ENCODE measurements at regions not wholly inside any gene's neighbourhood (a gene's known extent, or its start where the extent isn't known, plus 50 kb on each side); places are given as distances from the start of the nearest gene placed in this dataset.
"Not testable (repeated sequence)": the region's sequence is repeated elsewhere in the genome, so short reads cannot be mapped to it uniquely, and the experiment has no call there.

- DNase-seq, result no peak
- intact Hi-C loops (cut with DNase I), result no loop called here
Observed at GRCh38 chr20:29296256-29297230, 1960.9 kb upstream of the DEFB115 start.

GRCh38 chr20:29297411-29298270, 1959.8 kb upstream of the DEFB115 start:
- DNase-seq, result no peak
- intact Hi-C loops (cut with DNase I), result no loop called here

GRCh38 chr20:29298271-29298590, 1959.2 kb upstream of the DEFB115 start:
- intact Hi-C loops (cut with DNase I), result no loop called here
- no peak for DNase-seq

GRCh38 chr20:29298759-29299613, 1958.5 kb upstream of the DEFB115 start:
- DNase-seq, result no peak
- intact Hi-C loops (cut with DNase I), result no loop called here

- DNase-seq, result no peak
- intact Hi-C loops (cut with DNase I), result no loop called here
Observed at GRCh38 chr20:29299811-29300578, 1957.5 kb upstream of the DEFB115 start.

- intact Hi-C loops (cut with DNase I), result no loop called here
- DNase-seq, result no peak
Observed at GRCh38 chr20:29300579-29301551, 1956.6 kb upstream of the DEFB115 start.

- intact Hi-C loops (cut with DNase I), result no loop called here
- no peak for DNase-seq
Observed at GRCh38 chr20:29301624-29302259, 1955.7 kb upstream of the DEFB115 start.

- intact Hi-C loops (cut with DNase I), result no loop called here
- DNase-seq, result no peak
Observed at GRCh38 chr20:29302979-29303644, 1954.4 kb upstream of the DEFB115 start.

- DNase-seq, result no peak
- intact Hi-C loops (cut with DNase I), result no loop called here
Observed at GRCh38 chr20:29306390-29307072, 1950.9 kb upstream of the DEFB115 start.

- DNase-seq; intact Hi-C loops (cut with DNase I): not testable (repeated sequence)
Observed at GRCh38 chr20:29307484-29307883, 1950.0 kb upstream of the DEFB115 start.

GRCh38 chr20:29308956-29309355, 1948.5 kb upstream of the DEFB115 start:
- intact Hi-C loops (cut with DNase I); DNase-seq: not testable (repeated sequence)

- DNase-seq; intact Hi-C loops (cut with DNase I): not testable (repeated sequence)
Observed at GRCh38 chr20:29309481-29309880, 1948.0 kb upstream of the DEFB115 start.

- DNase-seq; intact Hi-C loops (cut with DNase I): not testable (repeated sequence)
Observed at GRCh38 chr20:29311046-29311445, 1946.4 kb upstream of the DEFB115 start.

- intact Hi-C loops (cut with DNase I); DNase-seq: not testable (repeated sequence)
Observed at GRCh38 chr20:29312679-29313078, 1944.8 kb upstream of the DEFB115 start.

- DNase-seq, result no peak
- intact Hi-C loops (cut with DNase I), result no loop called here
Observed at GRCh38 chr20:29313481-29313880, 1944.0 kb upstream of the DEFB115 start.

GRCh38 chr20:29314294-29314693, 1943.2 kb upstream of the DEFB115 start:
- intact Hi-C loops (cut with DNase I), result no loop called here
- DNase-seq, result no peak
